Fibroblast of lung (primary cell): ENCODE measurements at regions not wholly inside any gene's neighbourhood (a gene's known extent, or its start where the extent isn't known, plus 50 kb on each side); places are given as distances from the start of the nearest gene placed in this dataset.

Experiments used
- DNase-seq, 2 donors: peaks; one replicate each; pipeline versions ENCODE4 v3.0.0 to v3.0.0-alpha.2; 2010; ENCODE audit warnings: low read depth in 2 of 2
- H2AFZ ChIP-seq: 2 replicates; pipeline ENCODE4 v1.5.1; 2012; ENCODE audit warnings: low read length, control low read depth, inconsistent platforms
- H3K27ac ChIP-seq: 2 replicates; pipeline ENCODE4 v1.5.1; 2011; ENCODE audit warnings: low read length, control low read depth; ENCODE audit not compliant: insufficient read depth
- H3K27me3 ChIP-seq: 2 replicates; pipeline ENCODE4 v1.5.1; 2011; ENCODE audit warnings: mild to moderate bottlenecking, low read length; ENCODE audit not compliant: control insufficient read depth, insufficient read depth
- H3K36me3 ChIP-seq: 2 replicates; pipeline ENCODE4 v1.5.1; 2011; ENCODE audit warnings: low read length; ENCODE audit not compliant: control insufficient read depth, insufficient read depth
- H3K4me1 ChIP-seq: 2 replicates; pipeline ENCODE4 v1.5.1; 2011; ENCODE audit warnings: low read length; ENCODE audit not compliant: control insufficient read depth, insufficient read depth; ENCODE audit errors: extremely low read depth
- H3K4me2 ChIP-seq: 2 replicates; pipeline ENCODE4 v1.5.1; 2011; ENCODE audit warnings: low read length, control low read depth; ENCODE audit not compliant: insufficient read depth; ENCODE audit errors: extremely low read depth
- H3K4me3 ChIP-seq, 4 experiments: fragments of 200-600 bp in 1 of 4; sonication (generic) in 1 of 4; replicated peaks in 1 of 4; 2 replicates each; pipeline ENCODE4 v1.5.1; 2011 to 2016; ENCODE audit warnings: low read length in 4 of 4, low read depth in 3 of 4, mild to moderate bottlenecking in 3 of 4, control low read depth in 2 of 4, inconsistent platforms in 1 of 4, mixed read lengths in 1 of 4; ENCODE audit not compliant: insufficient read depth in 1 of 4; ENCODE audit errors: control extremely low read depth in 1 of 4
- H3K79me2 ChIP-seq: 2 replicates; pipeline ENCODE4 v1.5.1; 2012; ENCODE audit warnings: mild to moderate bottlenecking, low read length, inconsistent platforms; ENCODE audit not compliant: control insufficient read depth, insufficient read depth
- H3K9ac ChIP-seq: 2 replicates; pipeline ENCODE4 v1.5.1; 2011; ENCODE audit warnings: mild to moderate bottlenecking, low read length, control low read depth; ENCODE audit not compliant: insufficient read depth
- H3K9me3 ChIP-seq: 2 replicates; pipeline ENCODE4 v1.5.1; 2012; ENCODE audit warnings: low read depth, low read length; ENCODE audit not compliant: control insufficient read depth, insufficient read depth
- H4K20me1 ChIP-seq: 2 replicates; pipeline ENCODE4 v1.5.1; 2011; ENCODE audit warnings: low read length; ENCODE audit not compliant: control insufficient read depth, insufficient read depth; ENCODE audit errors: extremely low read depth
- CTCF ChIP-seq, 2 donors: IDR thresholded peaks in 1 of 2; conservative IDR thresholded peaks in 1 of 2; 1 replicate in 1 of 2; 2 replicates in 1 of 2; pipeline ENCODE4 v1.5.1; 2011 to 2012; ENCODE audit warnings: low read length in 2 of 2, control low read depth in 1 of 2, inconsistent platforms in 1 of 2, low read depth in 1 of 2, mild to moderate bottlenecking in 1 of 2
- EZH2 ChIP-seq: IDR thresholded peaks from 2 replicates; pipeline ENCODE4 v1.5.1; 2012; ENCODE audit warnings: low read length, control low read depth, mild to moderate bottlenecking; ENCODE audit errors: missing control alignments

DNA sequence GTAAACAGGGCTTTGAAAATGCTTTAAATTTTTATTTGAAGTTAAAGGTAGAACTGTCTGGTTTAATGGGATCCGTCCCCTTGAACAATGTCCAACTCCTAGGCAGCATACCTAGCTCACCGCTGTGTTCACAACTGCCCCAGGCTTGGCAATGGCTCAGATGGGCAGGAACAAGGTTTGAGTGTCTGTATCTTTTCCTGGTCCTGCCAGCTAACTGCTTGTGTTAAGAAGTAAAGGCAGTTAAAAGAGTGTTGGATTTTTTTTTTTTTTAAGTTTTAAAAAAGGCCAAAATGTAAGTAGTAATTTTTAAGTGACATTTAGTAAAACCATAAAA lies 66.7 kb upstream of the FNDC3A start:
- Histone ChIP-seq H3K36me3 (no peaks in the 10 kb centered on the region), H3K9me3 (no peaks in the 10 kb centered on the region), H3K4me1 (no peaks in the 10 kb centered on the region), H3K9ac (no peak overlapping the region), H3K27ac (no peak overlapping the region), H3K27me3 (no peaks in the 10 kb centered on the region), H3K4me3 (no peak overlapping the region), H3K79me2 (no peaks in the 10 kb centered on the region), H2AFZ (no peak overlapping the region), H4K20me1 (no peaks in the 10 kb centered on the region), H3K4me2 (no peak overlapping the region)
- TF ChIP-seq EZH2 (no peak), CTCF (conservative IDR thresholded peaks at IDR 0.05 in 1 of 2, IDR thresholded peaks at IDR 0.05 in 1 of 2; ENCODE audit: low read depth in 1 of 2, low read length in 2 of 2) (no peak)
- DNase-seq: no peak

DNA sequence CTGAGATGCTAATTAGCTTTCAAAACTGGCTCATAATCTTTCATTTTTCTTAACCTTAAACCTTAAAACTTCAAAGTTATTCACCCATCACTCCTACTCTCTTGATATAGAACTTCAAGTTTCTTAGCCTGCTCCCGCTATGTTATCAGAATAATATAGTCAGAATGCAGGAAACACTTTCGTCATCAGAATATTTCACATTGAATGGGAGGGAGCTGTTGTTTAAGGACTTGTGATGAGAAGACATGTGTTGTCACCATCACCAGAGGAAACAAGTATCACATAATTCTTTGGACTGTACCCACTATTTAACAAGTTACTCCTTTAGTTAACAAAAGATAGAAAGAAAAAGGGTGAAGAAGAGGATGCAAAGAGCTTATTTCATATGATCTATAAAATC lies 65.0 kb upstream of the FNDC3A start:
- Histone ChIP-seq H3K36me3 (no peaks in the 10 kb centered on the region), H3K27me3 (no peaks in the 10 kb centered on the region), H3K79me2 (no peaks in the 10 kb centered on the region), H3K9me3 (no peaks in the 10 kb centered on the region), H3K4me3 (no peak overlapping the region), H3K27ac (no peak overlapping the region), H2AFZ (no peak overlapping the region), H3K4me2 (no peak overlapping the region), H4K20me1 (no peaks in the 10 kb centered on the region), H3K9ac (no peak overlapping the region), H3K4me1 (no peaks in the 10 kb centered on the region)
- no peak for TF ChIP-seq EZH2
- no peak for TF ChIP-seq CTCF (conservative IDR thresholded peaks at IDR 0.05 in 1 of 2, IDR thresholded peaks at IDR 0.05 in 1 of 2; ENCODE audit: low read depth in 1 of 2, low read length in 2 of 2)
- DNase-seq: no peak

DNA sequence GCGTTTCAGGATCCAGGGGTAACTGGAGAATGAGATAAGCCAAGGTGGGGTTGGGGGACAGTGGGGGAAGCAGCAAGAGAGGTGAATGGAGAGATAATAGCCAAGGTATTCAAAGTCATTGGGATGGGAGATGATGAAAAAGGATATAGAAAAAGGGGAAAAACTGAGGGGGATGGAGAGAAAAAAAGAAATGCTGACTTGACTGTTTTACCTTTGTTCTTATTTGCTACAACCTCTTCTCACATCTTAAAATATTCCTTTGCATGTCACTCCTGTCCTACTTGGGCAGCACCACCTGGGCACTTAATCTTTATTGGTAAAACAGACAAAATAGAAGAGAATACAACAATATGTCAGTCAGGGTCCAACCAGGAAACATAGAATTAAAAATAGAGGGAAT lies 56.0 kb upstream of the FNDC3A start:
- TF ChIP-seq EZH2 (no peak), CTCF (conservative IDR thresholded peaks at IDR 0.05 in 1 of 2, IDR thresholded peaks at IDR 0.05 in 1 of 2; ENCODE audit: low read depth in 1 of 2, low read length in 2 of 2) (no peak)
- DNase-seq: no peak
- Histone ChIP-seq H3K9me3 (no peaks in the 10 kb centered on the region), H3K27ac (no peak overlapping the region), H3K79me2 (no peaks in the 10 kb centered on the region), H3K4me2 (no peak overlapping the region), H4K20me1 (no peaks in the 10 kb centered on the region), H3K4me1 (no peaks in the 10 kb centered on the region), H3K27me3 (peaks cover 5% of the 10 kb centered on the region), H3K36me3 (no peaks in the 10 kb centered on the region), H2AFZ (no peak overlapping the region), H3K9ac (no peak overlapping the region), H3K4me3 (no peak overlapping the region)
